Breast epithelium (tissue), 3 donors: ENCODE measurements at regions not wholly inside any gene's neighbourhood (a gene's known extent, or its start where the extent isn't known, plus 50 kb on each side); places are given as distances from the start of the nearest gene placed in this dataset.

ENCODE experiments used
- POLR2A ChIP-seq: fragments of 450-650 bp; IDR thresholded peaks from one replicate; pipeline ENCODE4 v1.6.1; 2016; ENCODE audit warnings: antibody characterized with exemption, mild to moderate bottlenecking, moderate library complexity
- TF ChIP-seq, protein P1 (sequence below), 3 donors: fragments of 450-650 bp; IDR thresholded peaks; one replicate each; pipeline ENCODE4 v1.5.1; 2016 to 2017; ENCODE audit warnings: antibody characterized with exemption in 3 of 3, mild to moderate bottlenecking in 3 of 3, moderate library complexity in 3 of 3

DNA sequence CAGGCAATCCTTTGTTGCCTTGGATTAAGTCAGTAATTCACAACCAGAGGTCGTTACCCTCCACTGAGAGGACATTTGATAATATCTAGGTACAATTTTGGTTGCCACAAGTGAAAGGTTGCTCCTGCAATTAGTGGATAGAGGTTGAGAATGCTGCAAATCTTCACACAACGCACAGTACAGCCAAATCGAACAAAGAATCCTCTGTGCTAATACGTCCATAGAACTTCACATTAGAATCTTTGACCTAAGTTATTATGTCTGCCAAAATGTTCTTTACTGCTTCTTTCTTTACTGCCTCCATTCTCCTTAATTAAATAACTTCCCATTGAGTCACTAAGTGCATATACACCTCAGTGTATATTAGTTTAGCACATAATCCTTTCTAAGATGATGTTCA, 879.5 kb downstream of the TRIB2 start:
- TF ChIP-seq POLR2A, result no peak
- TF ChIP-seq, protein P1, sequence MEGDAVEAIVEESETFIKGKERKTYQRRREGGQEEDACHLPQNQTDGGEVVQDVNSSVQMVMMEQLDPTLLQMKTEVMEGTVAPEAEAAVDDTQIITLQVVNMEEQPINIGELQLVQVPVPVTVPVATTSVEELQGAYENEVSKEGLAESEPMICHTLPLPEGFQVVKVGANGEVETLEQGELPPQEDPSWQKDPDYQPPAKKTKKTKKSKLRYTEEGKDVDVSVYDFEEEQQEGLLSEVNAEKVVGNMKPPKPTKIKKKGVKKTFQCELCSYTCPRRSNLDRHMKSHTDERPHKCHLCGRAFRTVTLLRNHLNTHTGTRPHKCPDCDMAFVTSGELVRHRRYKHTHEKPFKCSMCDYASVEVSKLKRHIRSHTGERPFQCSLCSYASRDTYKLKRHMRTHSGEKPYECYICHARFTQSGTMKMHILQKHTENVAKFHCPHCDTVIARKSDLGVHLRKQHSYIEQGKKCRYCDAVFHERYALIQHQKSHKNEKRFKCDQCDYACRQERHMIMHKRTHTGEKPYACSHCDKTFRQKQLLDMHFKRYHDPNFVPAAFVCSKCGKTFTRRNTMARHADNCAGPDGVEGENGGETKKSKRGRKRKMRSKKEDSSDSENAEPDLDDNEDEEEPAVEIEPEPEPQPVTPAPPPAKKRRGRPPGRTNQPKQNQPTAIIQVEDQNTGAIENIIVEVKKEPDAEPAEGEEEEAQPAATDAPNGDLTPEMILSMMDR (IDR thresholded peaks at IDR 0.05), result no peak
